Left ventricle myocardium inferior (tissue), 1 donor: ENCODE measurements at regions not wholly inside any gene's neighbourhood (a gene's known extent, or its start where the extent isn't known, plus 50 kb on each side); places are given as distances from the start of the nearest gene placed in this dataset.
"Not testable (repeated sequence)": the region's sequence is repeated elsewhere in the genome, so short reads cannot be mapped to it uniquely, and the experiment has no call there.

Experiments used
- DNase-seq: peaks from one replicate; pipeline ENCODE4 v3.0.0-alpha.2; 2020
- H3K27ac ChIP-seq: fragments of 200-600 bp; replicated peaks from 2 replicates; pipeline ENCODE4 v1.8.0; 2021
- H3K27me3 ChIP-seq: fragments of 200-600 bp; 2 replicates; pipeline ENCODE4 v1.8.0; 2021; ENCODE audit warnings: low read depth
- H3K36me3 ChIP-seq: fragments of 200-600 bp; 2 replicates; pipeline ENCODE4 v1.8.0; 2021
- H3K4me1 ChIP-seq: fragments of 200-600 bp; 2 replicates; pipeline ENCODE4 v1.8.0; 2021
- H3K4me3 ChIP-seq: fragments of 200-600 bp; 2 replicates; pipeline ENCODE4 v1.8.0; 2021; ENCODE audit warnings: mild to moderate bottlenecking, moderate library complexity
- H3K9me3 ChIP-seq: fragments of 200-600 bp; replicated peaks from 2 replicates; pipeline ENCODE4 v1.8.0; 2021
- intact Hi-C: fragments of 100-400 bp; cut with micrococcal nuclease; formaldehyde crosslinking; loops from one replicate; pipeline ENCODE4 v1.11.0; 2022
- TF ChIP-seq, protein P1 (sequence below): fragments of 200-600 bp; IDR thresholded peaks from 2 replicates; pipeline ENCODE4 v1.8.0; 2021; ENCODE audit warnings: antibody characterized with exemption, mild to moderate bottlenecking, borderline replicate concordance
- donor health status: DM: no; HTN: yes; CAD: no; lungs with severe emphysema.

DNA sequence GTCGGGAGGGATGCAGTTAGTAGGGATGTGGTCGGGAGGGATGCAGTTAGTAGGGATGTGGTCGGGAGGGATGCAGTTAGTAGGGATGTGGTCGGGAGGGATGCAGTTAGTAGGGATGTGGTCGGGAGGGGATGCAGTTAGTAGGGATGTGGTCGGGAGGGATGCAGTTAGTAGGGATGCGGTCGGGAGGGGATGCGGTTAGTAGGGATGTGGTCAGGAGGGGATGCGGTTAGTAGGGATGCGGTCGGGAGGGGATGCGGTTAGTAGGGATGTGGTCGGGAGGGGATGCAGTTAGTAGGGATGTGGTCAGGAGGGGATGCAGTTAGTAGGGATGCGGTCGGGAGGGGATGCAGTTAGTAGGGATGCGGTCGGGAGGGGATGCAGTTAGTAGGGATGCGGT, 96.2 kb downstream of the BDH1 start:
- H3K27ac ChIP-seq, H3K36me3 ChIP-seq, intact Hi-C loops, H3K27me3 ChIP-seq, H3K4me3 ChIP-seq, H3K9me3 ChIP-seq, DNase-seq: not testable (repeated sequence)
- H3K4me1 ChIP-seq, result peaks cover 14% of the 10 kb centered on the region

DNA sequence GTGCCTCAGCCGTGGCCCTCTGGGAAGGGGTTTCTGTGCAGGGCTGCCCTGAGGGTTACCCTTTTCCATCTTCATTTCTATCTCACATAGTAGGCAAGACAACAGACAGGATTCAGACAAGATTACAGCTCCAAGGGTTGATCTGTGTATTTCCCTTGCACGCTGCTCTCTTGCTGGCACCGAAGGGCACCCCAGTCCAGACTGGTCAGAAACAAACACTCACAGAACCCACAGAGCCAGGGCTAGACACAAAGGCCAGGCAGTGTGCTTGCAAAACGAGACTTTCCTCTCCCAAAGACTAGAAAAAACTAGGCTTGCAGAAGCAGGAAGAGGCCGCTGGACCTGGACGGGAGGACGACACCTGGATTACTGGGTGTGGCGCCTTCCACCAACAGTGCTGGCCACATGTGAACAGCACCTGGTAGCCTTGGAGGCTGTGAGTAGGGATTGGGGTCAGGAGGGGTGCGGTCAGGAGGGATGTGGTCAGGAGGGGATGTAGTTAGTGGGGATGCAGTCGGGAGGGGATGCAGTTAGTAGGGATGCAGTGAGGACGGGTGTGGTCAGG, 96.8 kb downstream of the BDH1 start:
- no peaks in the 10 kb centered on the region for H3K9me3 ChIP-seq
- H3K27me3 ChIP-seq, result no peaks in the 10 kb centered on the region
- H3K27ac ChIP-seq, result no peak overlapping the region
- no peaks in the 10 kb centered on the region for H3K36me3 ChIP-seq
- TF ChIP-seq, protein P1, sequence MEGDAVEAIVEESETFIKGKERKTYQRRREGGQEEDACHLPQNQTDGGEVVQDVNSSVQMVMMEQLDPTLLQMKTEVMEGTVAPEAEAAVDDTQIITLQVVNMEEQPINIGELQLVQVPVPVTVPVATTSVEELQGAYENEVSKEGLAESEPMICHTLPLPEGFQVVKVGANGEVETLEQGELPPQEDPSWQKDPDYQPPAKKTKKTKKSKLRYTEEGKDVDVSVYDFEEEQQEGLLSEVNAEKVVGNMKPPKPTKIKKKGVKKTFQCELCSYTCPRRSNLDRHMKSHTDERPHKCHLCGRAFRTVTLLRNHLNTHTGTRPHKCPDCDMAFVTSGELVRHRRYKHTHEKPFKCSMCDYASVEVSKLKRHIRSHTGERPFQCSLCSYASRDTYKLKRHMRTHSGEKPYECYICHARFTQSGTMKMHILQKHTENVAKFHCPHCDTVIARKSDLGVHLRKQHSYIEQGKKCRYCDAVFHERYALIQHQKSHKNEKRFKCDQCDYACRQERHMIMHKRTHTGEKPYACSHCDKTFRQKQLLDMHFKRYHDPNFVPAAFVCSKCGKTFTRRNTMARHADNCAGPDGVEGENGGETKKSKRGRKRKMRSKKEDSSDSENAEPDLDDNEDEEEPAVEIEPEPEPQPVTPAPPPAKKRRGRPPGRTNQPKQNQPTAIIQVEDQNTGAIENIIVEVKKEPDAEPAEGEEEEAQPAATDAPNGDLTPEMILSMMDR, result no peak
- intact Hi-C loops, result no loop called here
- peaks cover 14% of the 10 kb centered on the region for H3K4me1 ChIP-seq
- H3K4me3 ChIP-seq, result no peak overlapping the region
- DNase-seq, result no peak

- no peaks in the 10 kb centered on the region for H3K27me3 ChIP-seq
- H3K4me1 ChIP-seq, result peaks cover 14% of the 10 kb centered on the region
- intact Hi-C loops, result no loop called here
- no peak overlapping the region for H3K4me3 ChIP-seq
- H3K36me3 ChIP-seq, result no peaks in the 10 kb centered on the region
- DNase-seq, result no peak
- H3K27ac ChIP-seq, result no peak overlapping the region
- no peaks in the 10 kb centered on the region for H3K9me3 ChIP-seq
- TF ChIP-seq, protein P1, result peak; percentile 58
These were observed 97.5 kb downstream of the BDH1 start for GRCh38 chr3:197458179-197458707.

GRCh38 chr3:197456261-197457091, 99.3 kb downstream of the BDH1 start:
- Histone ChIP-seq H3K36me3 (no peaks in the 10 kb centered on the region), H3K27me3 (no peaks in the 10 kb centered on the region), H3K27ac (peak overlapping the region; percentile 87), H3K4me1 (peaks cover 14% of the 10 kb centered on the region), H3K9me3 (no peaks in the 10 kb centered on the region), H3K4me3 (peak overlapping the region; percentile 72)
- DNase-seq, result peak; percentile 86
- TF ChIP-seq, protein P1, result no peak
- intact Hi-C loops, result no loop called here

GRCh38 chr3:197454841-197455240, 100.9 kb downstream of the BDH1 start:
- H3K27me3 ChIP-seq, H3K4me3 ChIP-seq, H3K9me3 ChIP-seq, DNase-seq, H3K36me3 ChIP-seq, H3K27ac ChIP-seq, intact Hi-C loops: not testable (repeated sequence)
- peaks cover 14% of the 10 kb centered on the region for H3K4me1 ChIP-seq

GRCh38 chr3:197454014-197454413, 101.8 kb downstream of the BDH1 start:
- Histone ChIP-seq H3K27ac (no peak overlapping the region), H3K4me1 (peaks cover 14% of the 10 kb centered on the region), H3K36me3 (no peaks in the 10 kb centered on the region), H3K4me3 (no peak overlapping the region), H3K9me3 (no peaks in the 10 kb centered on the region), H3K27me3 (no peaks in the 10 kb centered on the region)
- TF ChIP-seq, protein P1, result peak; percentile 65
- intact Hi-C loops, result no loop called here
- no peak for DNase-seq
